SK-N-SH (cell line): ENCODE measurements at regions not wholly inside any gene's neighbourhood (a gene's known extent, or its start where the extent isn't known, plus 50 kb on each side); places are given as distances from the start of the nearest gene placed in this dataset.

Experiments
- CTCF ChIA-PET: fragments of 300-600, 350-600 bp; formaldehyde crosslinking; extraction: SDS; loops from one replicate; lab custom pipeline; 2021; lab: Yijun Ruan, JAX
- POLR2A ChIA-PET: fragments of 350-600 bp; sonication (Branson Sonifier 250); formaldehyde crosslinking; extraction: SDS; loops from one replicate; lab custom pipeline; 2020; ENCODE audit warnings: antibody characterized with exemption, inconsistent platforms; lab: Yijun Ruan, JAX
- DNase-seq: peaks from one replicate; pipeline ENCODE4 v3.0.0; 2012
- H2AFZ ChIP-seq: fragments of 200-600 bp; sonication (generic); 2 replicates; pipeline ENCODE4 v1.8.1; 2016; ENCODE audit warnings: antibody characterized with exemption, mild to moderate bottlenecking, low read depth
- H3F3A ChIP-seq: fragments of 200-600 bp; sonication (generic); replicated peaks from 2 replicates; pipeline ENCODE3; 2016; ENCODE audit warnings: antibody characterized with exemption, mild to moderate bottlenecking; ENCODE audit not compliant: insufficient read depth
- H3K27ac ChIP-seq, 2 experiments: fragments of 200-500 bp in 1 of 2; fragments of 200-600 bp in 1 of 2; sonication (Bioruptor generic) in 1 of 2; sonication (generic), shearing (Covaris generic) in 1 of 2; 2 replicates each; pipeline versions ENCODE4 v1.5.1 to v1.6.1; 2014 to 2016; ENCODE audit warnings: low read depth in 2 of 2, inconsistent platforms in 1 of 2, low read length in 1 of 2, mild to moderate bottlenecking in 1 of 2, mixed read lengths in 1 of 2
- H3K27me3 ChIP-seq: fragments of 200-600 bp; sonication (generic), shearing (Covaris generic); 2 replicates; pipeline ENCODE4 v1.6.1; 2016; ENCODE audit warnings: mixed run types; ENCODE audit not compliant: insufficient read depth
- H3K36me3 ChIP-seq, 2 experiments: fragments of 200-500 bp in 1 of 2; fragments of 200-600 bp in 1 of 2; sonication (Bioruptor generic) in 1 of 2; sonication (generic) in 1 of 2; replicated peaks in 1 of 2; 2 replicates each; pipeline versions ENCODE3 to v1.5.1; 2014 to 2016; ENCODE audit warnings: low read length in 1 of 2, mild to moderate bottlenecking in 1 of 2; ENCODE audit not compliant: insufficient read depth in 2 of 2, control insufficient read depth in 1 of 2
- H3K4me1 ChIP-seq, 2 experiments: fragments of 200-500 bp in 1 of 2; fragments of 200-600 bp in 1 of 2; sonication (Bioruptor generic) in 1 of 2; sonication (generic), shearing (Covaris generic) in 1 of 2; 2 replicates each; pipeline versions ENCODE4 v1.5.1 to v1.6.1; 2014 to 2016; ENCODE audit warnings: low read depth in 1 of 2, low read length in 1 of 2, mixed run types in 1 of 2; ENCODE audit not compliant: insufficient read depth in 2 of 2, control insufficient read depth in 1 of 2
- H3K4me2 ChIP-seq: fragments of 200-600 bp; sonication (generic), shearing (Covaris generic); 2 replicates; pipeline ENCODE4 v1.6.1; 2017; ENCODE audit warnings: mixed run types
- H3K4me3 ChIP-seq, 2 experiments: fragments of 200-500 bp in 1 of 2; fragments of 200-600 bp in 1 of 2; sonication (Bioruptor generic) in 1 of 2; sonication (generic), shearing (Covaris generic) in 1 of 2; 2 replicates each; pipeline versions ENCODE4 v1.5.1 to v1.8.1; 2014 to 2016; ENCODE audit warnings: low read depth in 2 of 2, inconsistent platforms in 1 of 2, low read length in 1 of 2, mild to moderate bottlenecking in 1 of 2, mixed read lengths in 1 of 2, moderate library complexity in 1 of 2
- H3K79me2 ChIP-seq: fragments of 200-600 bp; sonication (generic); 2 replicates; pipeline ENCODE4 v1.8.1; 2017; ENCODE audit warnings: mild to moderate bottlenecking; ENCODE audit not compliant: insufficient read depth
- H3K9ac ChIP-seq: fragments of 200-600 bp; sonication (generic); 2 replicates; pipeline ENCODE4 v1.6.1; 2017; ENCODE audit warnings: mixed run types
- H3K9me2 ChIP-seq: fragments of 200-600 bp; sonication (generic); 2 replicates; pipeline ENCODE4 v1.6.1; 2017; ENCODE audit warnings: mixed run types
- H3K9me3 ChIP-seq: fragments of 200-600 bp; sonication (generic); 2 replicates; pipeline ENCODE4 v1.6.1; 2017; ENCODE audit warnings: mixed run types, mild to moderate bottlenecking, moderate library complexity
- H4K20me1 ChIP-seq: fragments of 200-600 bp; sonication (generic); 2 replicates; pipeline ENCODE4 v1.6.1; 2017; ENCODE audit warnings: mild to moderate bottlenecking, mixed run types; ENCODE audit not compliant: insufficient read depth
- CTCF ChIP-seq: fragments of 200-600 bp; sonication (generic); IDR thresholded peaks from 2 replicates; pipeline ENCODE4 v1.6.1; 2017; ENCODE audit warnings: antibody characterized with exemption, mild to moderate bottlenecking, moderate library complexity
- ELF1 ChIP-seq: IDR thresholded peaks from 2 replicates; pipeline ENCODE4 v1.4.0; 2012
- EP300 ChIP-seq, 2 experiments: IDR thresholded peaks; 2 replicates each; pipeline versions ENCODE4 v1.4.0 to v1.6.1; 2012; ENCODE audit warnings: borderline replicate concordance in 1 of 2, low read depth in 1 of 2, low read length in 1 of 2
- EZH2phosphoT487 ChIP-seq: fragments of 200-600 bp; sonication (generic); IDR thresholded peaks from 2 replicates; pipeline ENCODE4 v1.6.1; 2017; ENCODE audit warnings: low read depth, mixed run types, mild to moderate bottlenecking, antibody characterized with exemption, moderate library complexity, borderline replicate concordance
- GATA2 ChIP-seq: sonication (generic); formaldehyde crosslinking; IDR thresholded peaks from 2 replicates; pipeline ENCODE4 v1.5.0; 2020; ENCODE audit warnings: mild to moderate bottlenecking, missing genetic modification reagents
- MXI1 ChIP-seq: IDR thresholded peaks from 2 replicates; pipeline ENCODE4 v1.6.1; 2012; ENCODE audit warnings: mild to moderate bottlenecking, low read depth, low read length, improper control_type of control experiment
- RCOR1 ChIP-seq: fragments of 150-350 bp; IDR thresholded peaks from 2 replicates; pipeline ENCODE4 v1.6.1; 2017; ENCODE audit warnings: antibody characterized with exemption, low read length
- RFX5 ChIP-seq: IDR thresholded peaks from 2 replicates; pipeline ENCODE4 v1.6.1; 2012; ENCODE audit warnings: mild to moderate bottlenecking, improper control_type of control experiment, low read length
- TAF1 ChIP-seq: IDR thresholded peaks from 2 replicates; pipeline ENCODE4 v1.6.1; 2012; ENCODE audit warnings: low read depth, mild to moderate bottlenecking, low read length, moderate library complexity, borderline replicate concordance
- TEAD4 ChIP-seq: IDR thresholded peaks from 2 replicates; pipeline ENCODE4 v1.4.0; 2012; ENCODE audit warnings: mild to moderate bottlenecking, borderline replicate concordance; ENCODE audit not compliant: insufficient read depth
- USF1 ChIP-seq: IDR thresholded peaks from 2 replicates; pipeline ENCODE4 v1.4.0; 2012; ENCODE audit warnings: low read depth, borderline replicate concordance
- USF2 ChIP-seq: fragments of 150-350 bp; IDR thresholded peaks from 2 replicates; pipeline ENCODE4 v1.6.1; 2017; ENCODE audit warnings: antibody characterized with exemption, low read length, low read depth, borderline replicate concordance
- YY1 ChIP-seq: IDR thresholded peaks from 2 replicates; pipeline ENCODE4 v1.4.0; 2012; ENCODE audit warnings: low read depth, mild to moderate bottlenecking
- ZBTB33 ChIP-seq: IDR thresholded peaks from 2 replicates; pipeline ENCODE4 v1.4.0; 2012; ENCODE audit warnings: low read depth, borderline replicate concordance
- WGBS: methylation state at CpG from one replicate; pipeline ENCODE4 v1.1.6; 2017; ENCODE audit warnings: low lambda C conversion rate; 5-methylcytosine and 5-hydroxymethylcytosine counted together
- TF ChIP-seq, protein P1 (sequence below): IDR thresholded peaks from 2 replicates; pipeline ENCODE4; 2012

- DNase-seq, result no peak
- Histone ChIP-seq H3K27me3 (no peaks in the 10 kb centered on the region), H3F3A (no peaks in the 10 kb centered on the region), H4K20me1 (0 out of 2 replicates have a peak, but pooled peaks cover 3% of the 10 kb centered on the region), H3K27ac (no peak overlapping the region), H3K9me3 (no peaks in the 10 kb centered on the region), H3K9me2 (no peaks in the 10 kb centered on the region), H3K79me2 (no peaks in the 10 kb centered on the region), H2AFZ (no peak overlapping the region), H3K9ac (no peak overlapping the region), H3K4me1 (no peaks in the 10 kb centered on the region; a peak in 1 of 4 replicates), H3K36me3 (no peaks in the 10 kb centered on the region), H3K4me3 (no peak overlapping the region), H3K4me2 (no peak overlapping the region)
- ChIA-PET POLR2A (no interaction called here), CTCF (interaction anchor here (0.8 to 1.4 kb wide), 3 partner anchors 17 to 217 kb away, joined by 3 read pairs; no protein-coding TSS in a partner anchor)
- 44% methylated on average over 2 of the region's 9 CpGs for whole genome bisulfite sequencing
- TF ChIP-seq RCOR1 (no peak), GATA2 (CRISPR knock-in tag) (no peak), RFX5 (no peak), TAF1 (no peak), YY1 (no peak), ELF1 (no peak), USF1 (no peak), TEAD4 (no peak), MXI1 (no peak)
Measured at GRCh38 chr4:1572521-1572920, 111.6 kb downstream of the FAM53A start.

DNA sequence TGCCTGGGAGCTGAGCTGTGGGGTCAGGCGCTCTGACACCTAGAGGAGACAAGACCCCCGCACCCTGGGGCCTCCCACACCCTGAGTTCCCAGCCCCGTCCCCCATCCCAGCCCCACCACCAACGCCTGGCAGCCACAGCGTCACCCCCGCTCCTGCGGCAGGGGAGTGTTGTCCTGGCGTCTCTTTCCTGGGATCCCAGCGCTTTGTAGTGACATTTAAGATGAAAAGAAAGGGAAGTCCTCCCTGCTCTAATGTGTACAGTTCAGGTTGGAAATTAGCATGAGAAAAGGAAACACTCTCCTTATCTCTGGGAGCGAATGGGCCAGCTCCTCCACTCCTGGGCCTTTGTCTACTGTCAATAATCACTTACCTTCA, 112.1 kb downstream of the FAM53A start:
- no peaks in the 10 kb centered on the region for H3K27me3 ChIP-seq
- 0 out of 2 replicates have a peak, but pooled peaks cover 3% of the 10 kb centered on the region for H4K20me1 ChIP-seq
- CTCF ChIA-PET, result interaction anchor here (0.8 to 1.4 kb wide), 3 partner anchors 18 to 216 kb away, joined by 3 read pairs; no protein-coding TSS in a partner anchor
- no peaks in the 10 kb centered on the region; a peak in 1 of 4 replicates for H3K4me1 ChIP-seq
- no peaks in the 10 kb centered on the region for H3F3A ChIP-seq
- TF ChIP-seq USF2, result no peak
- no peak for TF ChIP-seq USF1
- no peak for TF ChIP-seq TEAD4
- TF ChIP-seq MXI1, result no peak
- TF ChIP-seq RCOR1, result no peak
- TF ChIP-seq, protein P1, sequence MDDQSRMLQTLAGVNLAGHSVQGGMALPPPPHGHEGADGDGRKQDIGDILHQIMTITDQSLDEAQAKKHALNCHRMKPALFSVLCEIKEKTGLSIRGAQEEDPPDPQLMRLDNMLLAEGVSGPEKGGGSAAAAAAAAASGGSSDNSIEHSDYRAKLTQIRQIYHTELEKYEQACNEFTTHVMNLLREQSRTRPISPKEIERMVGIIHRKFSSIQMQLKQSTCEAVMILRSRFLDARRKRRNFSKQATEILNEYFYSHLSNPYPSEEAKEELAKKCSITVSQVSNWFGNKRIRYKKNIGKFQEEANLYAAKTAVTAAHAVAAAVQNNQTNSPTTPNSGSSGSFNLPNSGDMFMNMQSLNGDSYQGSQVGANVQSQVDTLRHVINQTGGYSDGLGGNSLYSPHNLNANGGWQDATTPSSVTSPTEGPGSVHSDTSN, result no peak
- no peak for TF ChIP-seq CTCF
- no peak for TF ChIP-seq EZH2phosphoT487
- no peak for TF ChIP-seq ZBTB33
- no peak for TF ChIP-seq GATA2 (CRISPR knock-in tag)
- no peak for TF ChIP-seq EP300 (IDR thresholded peaks at IDR 0.05; ENCODE audit: borderline replicate concordance in 1 of 2, low read depth in 1 of 2, low read length in 1 of 2)
- TF ChIP-seq, all 33 proteins: peak for 0
- H3K9ac ChIP-seq, result no peak overlapping the region
- no peaks in the 10 kb centered on the region for H3K9me3 ChIP-seq
- H3K36me3 ChIP-seq, result no peaks in the 10 kb centered on the region
- H2AFZ ChIP-seq, result no peak overlapping the region
- H3K9me2 ChIP-seq, result no peaks in the 10 kb centered on the region
- H3K27ac ChIP-seq, result no peak overlapping the region
- DNase-seq, result no peak
- H3K79me2 ChIP-seq, result no peaks in the 10 kb centered on the region
- no peak overlapping the region for H3K4me3 ChIP-seq
- WGBS, result 89% methylated on average over 8 of the region's 10 CpGs
- POLR2A ChIA-PET, result no interaction called here
- no peak overlapping the region for H3K4me2 ChIP-seq
